Stimulated activated CD4-positive, alpha-beta T cell treated with anti-CD3 and anti-CD28 coated beads, TNF-alpha, amount 100 ng/mL, for 24 hours (primary cell): ENCODE measurements at regions not wholly inside any gene's neighbourhood (a gene's known extent, or its start where the extent isn't known, plus 50 kb on each side); places are given as distances from the start of the nearest gene placed in this dataset.
"Not testable (repeated sequence)": the region's sequence is repeated elsewhere in the genome, so short reads cannot be mapped to it uniquely, and the experiment has no call there.

ENCODE experiments used
- DNase-seq, 3 experiments: peaks; one replicate each; pipeline ENCODE4 v3.0.0-alpha.2; 2020; ENCODE audit warnings: low read depth in 3 of 3

DNA sequence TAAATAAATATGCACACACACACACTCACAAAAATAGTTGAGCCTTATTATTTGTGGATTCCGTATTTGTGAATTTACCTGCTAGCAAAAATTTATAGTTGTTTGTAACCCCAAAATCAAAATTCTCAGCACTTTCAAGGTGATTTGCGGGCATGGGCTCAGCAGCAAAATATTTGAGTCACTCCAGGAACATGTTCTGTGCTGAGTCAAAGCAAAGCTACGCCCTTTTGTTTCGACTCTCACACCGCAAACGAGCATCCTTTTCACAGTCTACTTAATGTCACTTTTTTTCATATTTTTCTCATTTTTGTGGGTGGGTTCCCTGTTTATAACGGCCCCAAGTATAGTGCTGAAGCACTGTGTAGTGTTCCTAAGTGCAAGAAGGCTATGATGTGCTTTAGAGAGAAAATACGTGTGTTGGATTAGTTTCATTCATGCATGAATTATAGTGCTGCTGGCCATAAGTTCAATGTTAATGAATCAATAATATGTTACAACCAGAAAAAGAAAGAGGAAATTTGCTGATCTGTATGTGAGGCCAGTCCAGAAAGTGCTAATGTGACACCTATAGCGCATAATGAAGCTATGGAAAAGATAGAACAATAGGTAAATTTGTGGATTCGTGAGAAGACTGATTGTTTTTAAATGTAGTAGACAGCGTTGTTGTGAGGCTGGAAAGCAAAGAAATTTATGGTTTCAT is 723.2 kb upstream of the AGA start:
- no peak for DNase-seq

DNA sequence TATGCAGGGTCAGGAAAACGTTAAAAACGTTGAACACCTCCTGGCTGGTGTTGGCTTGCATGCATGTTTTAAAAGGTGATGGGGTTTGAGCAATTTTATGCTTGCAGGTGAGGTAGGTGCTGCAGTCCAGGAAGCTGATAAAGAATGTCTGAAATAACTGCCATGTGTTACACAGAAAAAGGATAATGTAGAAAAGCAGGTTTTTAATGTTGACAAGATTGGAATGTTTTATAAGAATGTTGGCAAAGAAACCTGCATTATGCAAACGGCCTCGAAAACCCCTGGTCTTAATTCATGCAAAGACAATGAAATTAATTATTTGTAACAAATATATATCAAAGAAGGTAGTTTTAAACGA is 723.7 kb upstream of the AGA start:
- DNase-seq = no peak

DNA sequence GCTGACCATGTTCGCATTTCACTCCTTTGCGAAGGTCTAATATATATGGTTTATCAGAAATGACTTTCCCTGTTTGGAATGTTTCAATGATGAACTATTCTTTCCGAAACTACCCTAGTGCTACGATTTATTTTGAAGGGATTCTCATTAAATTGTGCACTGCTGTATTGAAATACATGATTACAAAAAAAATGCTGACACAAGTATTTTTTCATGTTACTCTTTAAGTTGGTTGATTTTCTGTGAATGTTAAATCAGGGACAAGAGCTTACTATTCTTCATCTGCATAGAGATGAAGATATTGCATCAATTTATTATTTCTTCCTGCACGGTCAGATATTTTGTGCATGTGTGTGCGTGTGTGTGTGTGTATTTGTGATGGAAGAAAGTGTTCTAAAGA is 731.5 kb upstream of the AGA start:
- DNase-seq = no peak

- DNase-seq = no peak
Observed at GRCh38 chr4:178174756-178175155, 732.5 kb upstream of the AGA start.

DNA sequence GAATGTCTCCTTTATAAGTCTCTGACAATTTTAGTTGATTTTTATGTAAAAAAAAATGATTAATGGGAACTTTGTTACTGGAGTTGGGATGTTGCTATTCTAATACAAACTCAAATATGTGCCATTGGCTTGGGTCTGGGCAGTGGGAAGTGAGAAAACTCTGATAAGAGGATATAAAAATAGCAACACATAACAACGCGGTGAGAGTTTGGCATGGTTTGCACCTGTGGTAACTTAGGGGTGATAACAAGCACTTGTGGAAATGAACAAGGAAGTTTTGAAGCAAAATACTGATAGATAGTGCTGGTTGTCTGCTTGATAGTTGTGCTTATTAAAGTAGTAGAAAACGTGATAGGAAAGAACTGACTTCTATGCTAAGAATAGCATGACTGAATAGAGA is 743.3 kb upstream of the AGA start:
- DNase-seq = no peak

- no peak for DNase-seq
Observed at GRCh38 chr4:178192611-178193010, 750.4 kb upstream of the AGA start.

DNA sequence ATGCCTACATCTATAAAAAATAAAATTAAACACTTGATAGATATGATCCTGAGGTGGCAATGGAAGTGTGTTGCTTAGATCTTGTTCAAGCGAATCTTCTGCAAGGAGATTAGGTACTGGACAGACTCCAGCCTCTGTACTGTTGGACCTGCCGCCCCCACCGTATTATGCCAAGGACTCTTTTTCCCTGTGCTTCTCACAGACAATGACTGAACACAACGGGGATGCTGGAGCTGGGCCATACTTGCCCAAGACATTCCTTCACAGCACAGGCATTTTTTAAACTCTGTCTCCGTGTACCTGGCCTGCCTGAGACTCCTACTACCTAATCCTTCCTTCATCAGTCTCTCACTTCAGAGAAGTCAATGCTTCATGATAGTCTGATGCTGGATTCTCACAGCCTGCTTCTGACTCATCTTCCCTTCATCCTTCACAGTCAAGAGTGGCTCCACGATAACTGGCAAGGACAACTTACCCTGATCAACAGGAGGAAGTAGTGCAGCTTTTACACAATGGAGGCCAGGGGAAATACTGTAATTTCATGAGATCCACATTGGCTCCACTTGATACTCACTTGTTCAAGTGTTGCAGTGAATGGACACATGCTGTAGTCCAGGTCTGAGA is 754.6 kb upstream of the AGA start:
- no peak for DNase-seq

DNA sequence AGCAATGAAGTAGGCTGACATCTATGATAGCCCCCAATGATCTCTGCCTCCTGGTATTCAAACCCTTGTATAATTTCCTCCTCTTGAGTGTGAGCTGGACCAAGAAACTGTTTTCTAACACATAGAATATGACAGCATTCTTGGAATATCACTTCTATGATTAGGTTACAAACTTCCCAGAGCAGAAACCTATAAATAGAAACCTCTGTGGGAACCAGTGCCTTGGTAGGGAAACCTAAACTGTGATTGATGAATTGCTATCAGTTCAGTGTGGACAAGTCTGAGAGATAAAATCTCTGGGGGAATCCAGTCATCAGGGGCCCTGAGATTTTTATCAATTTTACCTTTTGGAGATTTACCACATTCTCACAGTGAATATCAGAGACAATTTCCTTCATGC is 756.5 kb upstream of the AGA start:
- no peak for DNase-seq

GRCh38 chr4:178202422-178202821 is 760.2 kb upstream of the AGA start:
- no peak for DNase-seq

DNA sequence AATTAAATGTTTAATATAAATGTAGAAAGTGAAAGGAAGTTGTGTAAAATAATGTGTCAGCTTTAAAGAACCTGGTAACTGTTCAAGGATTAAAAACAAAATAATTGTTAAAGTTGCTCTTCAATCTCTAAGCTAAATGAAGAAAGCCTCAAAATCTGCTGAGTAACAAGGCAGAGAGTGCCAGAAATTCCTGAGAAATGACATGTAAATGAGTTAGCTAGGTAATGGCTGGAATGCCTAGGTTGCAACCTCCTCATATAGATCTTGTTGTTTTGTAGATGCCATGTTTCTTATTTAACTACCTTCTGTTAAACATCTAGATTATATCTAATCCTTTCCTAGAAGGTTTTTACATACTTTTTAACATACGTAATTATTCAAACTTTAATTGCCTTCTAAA is 763.6 kb upstream of the AGA start:
- DNase-seq = no peak

- DNase-seq = no peak
Observed at GRCh38 chr4:178215309-178215708, 773.1 kb upstream of the AGA start.

GRCh38 chr4:178215763-178216162 is 773.5 kb upstream of the AGA start:
- no peak for DNase-seq

- DNase-seq = not testable (repeated sequence)
Observed at GRCh38 chr4:178226421-178226820, 784.2 kb upstream of the AGA start.

DNA sequence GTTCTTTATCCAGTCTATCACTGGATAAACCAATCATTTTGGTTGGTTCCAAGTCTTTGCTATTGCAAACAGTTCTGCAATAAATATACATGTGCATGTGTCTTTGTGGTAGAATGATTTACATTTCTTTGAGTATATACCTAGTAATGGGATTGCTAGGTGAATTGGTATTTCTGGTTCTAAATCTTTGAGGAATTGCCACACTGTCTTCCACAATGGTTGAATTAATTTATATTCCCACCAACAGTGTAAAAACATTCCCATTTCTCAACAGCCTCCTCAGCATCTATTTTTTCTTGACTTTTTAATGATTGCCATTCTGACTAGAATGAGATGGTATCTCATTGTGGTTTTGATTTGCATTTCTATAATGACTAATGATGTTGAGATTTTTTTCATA is 791.7 kb upstream of the AGA start:
- DNase-seq = no peak

GRCh38 chr4:178240891-178241290 is 798.7 kb upstream of the AGA start:
- DNase-seq = no peak

- DNase-seq = no peak
Observed at GRCh38 chr4:178241601-178242118, 799.4 kb upstream of the AGA start.

GRCh38 chr4:178242655-178243054 is 800.4 kb upstream of the AGA start:
- no peak for DNase-seq

DNA sequence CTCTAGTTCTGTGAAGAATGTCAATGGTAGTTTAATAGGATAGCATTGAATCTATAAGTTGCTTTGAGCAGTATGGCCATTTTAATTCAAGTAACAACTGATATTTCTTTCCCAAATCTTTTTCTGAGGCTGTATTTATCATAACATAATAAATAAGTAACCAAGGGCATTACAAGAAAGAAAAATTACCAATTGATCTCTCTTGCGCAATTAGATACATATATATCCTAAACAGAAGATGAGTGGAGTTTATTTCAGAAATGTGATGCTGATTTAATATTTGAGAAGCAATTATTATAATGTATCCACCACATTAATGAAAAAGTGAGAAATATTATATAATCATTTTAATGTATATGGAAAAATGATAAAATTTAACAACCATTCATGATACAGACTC is 802.5 kb upstream of the AGA start:
- no peak for DNase-seq

- no peak for DNase-seq
Observed at GRCh38 chr4:178255172-178255571, 812.9 kb upstream of the AGA start.

GRCh38 chr4:178258603-178259002 is 816.4 kb upstream of the AGA start:
- no peak for DNase-seq

- DNase-seq = no peak
Observed at GRCh38 chr4:178259566-178259965, 817.3 kb upstream of the AGA start.

- no peak for DNase-seq
Observed at GRCh38 chr4:178264001-178264400, 821.8 kb upstream of the AGA start.

DNA sequence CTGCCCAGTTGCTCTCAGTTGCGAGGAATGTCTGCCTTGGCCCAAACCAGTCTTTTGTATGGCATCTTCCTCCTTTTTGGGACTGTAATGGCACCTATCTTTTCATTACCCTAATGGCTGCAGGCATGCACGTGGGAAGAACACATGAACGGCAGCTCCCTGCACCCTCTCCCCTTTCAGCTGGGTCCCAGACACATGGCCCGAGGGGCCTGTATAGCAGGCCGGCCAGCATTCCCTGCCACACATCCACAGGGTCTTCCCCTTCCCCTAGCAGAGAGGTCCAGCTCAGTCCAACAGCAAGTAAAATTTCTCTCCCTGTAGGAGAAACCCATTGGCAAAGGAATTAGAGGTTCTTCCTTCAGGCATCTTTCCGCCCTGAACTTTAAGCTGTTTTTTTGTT is 829.1 kb upstream of the AGA start:
- DNase-seq = no peak

DNA sequence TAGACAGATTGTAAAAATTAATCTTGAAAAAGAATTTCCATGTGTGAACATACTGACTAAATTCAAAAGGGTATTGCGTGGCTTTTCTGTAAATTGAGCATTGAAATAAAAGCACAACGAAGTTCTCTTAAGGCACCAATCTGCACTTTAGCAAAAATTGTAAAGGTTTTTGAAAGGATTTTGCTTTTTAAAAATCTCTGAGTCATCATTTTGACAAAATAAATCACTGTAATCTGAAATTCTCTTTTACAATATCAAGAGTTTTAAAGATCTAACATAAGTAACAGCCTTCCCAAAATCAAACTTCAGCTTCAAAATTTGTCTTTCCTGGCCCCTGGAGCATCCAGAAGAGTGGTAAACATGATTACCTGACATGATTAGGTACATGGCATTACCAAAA is 830.9 kb upstream of the AGA start:
- no peak for DNase-seq
